ENCODE measurements at regions not wholly inside any gene's neighbourhood (a gene's known extent, or its start where the extent isn't known, plus 50 kb on each side); places are given as distances from the start of the nearest gene placed in this dataset.

DNA sequence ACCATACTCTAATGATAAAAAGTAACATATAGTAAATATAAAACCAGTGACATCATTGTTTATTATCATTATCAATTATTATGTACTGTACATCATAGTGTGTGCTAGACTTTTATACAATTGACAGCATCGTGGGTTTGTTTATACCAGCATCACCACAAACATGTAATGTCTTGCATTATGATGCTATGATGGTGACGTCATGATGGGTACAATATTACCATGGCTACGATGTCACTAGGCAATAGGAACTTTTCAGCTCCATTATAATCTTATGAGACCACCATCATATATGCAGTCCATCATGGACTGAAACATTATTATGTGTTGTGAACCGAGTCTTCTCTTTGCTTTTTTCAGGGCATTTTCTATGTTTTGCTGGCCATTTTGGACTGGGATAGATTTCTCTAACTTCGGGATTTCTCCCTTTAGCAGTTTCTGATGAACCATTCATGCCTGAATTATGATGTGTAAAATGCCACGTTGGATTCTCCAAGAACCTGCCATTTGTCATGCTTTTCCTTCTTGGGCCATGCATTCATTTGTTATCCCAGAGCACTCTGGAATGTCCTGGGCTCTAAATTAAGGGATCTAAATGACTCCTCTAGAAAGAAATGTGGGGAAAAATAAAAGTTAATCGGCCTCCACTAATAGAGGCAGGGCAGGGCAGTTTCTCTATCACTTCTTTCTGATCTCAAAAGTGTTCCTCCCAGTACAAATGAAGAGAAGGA is 325.6 kb upstream of the TNP1 start:
- H3K9me3 ChIP-seq (ENCODE audit: control insufficient read depth, insufficient read depth, low read length) = no peaks in the 10 kb centered on the region
- H3K4me3 ChIP-seq (ENCODE audit: low read depth, low read length) = no peak overlapping the region
- H3K27ac ChIP-seq (ENCODE audit: low read depth, low read length) = no peak overlapping the region
- H3K27me3 ChIP-seq (ENCODE audit: control insufficient read depth, insufficient read depth, low read length) = no peaks in the 10 kb centered on the region
- H3K9ac ChIP-seq (ENCODE audit: low read depth, low read length) = no peak overlapping the region
- no peaks in the 10 kb centered on the region for H3K4me1 ChIP-seq (ENCODE audit: control insufficient read depth, insufficient read depth, low read length)
- no peaks in the 10 kb centered on the region for H3K36me3 ChIP-seq (ENCODE audit: control insufficient read depth, insufficient read depth, low read length)

DNA sequence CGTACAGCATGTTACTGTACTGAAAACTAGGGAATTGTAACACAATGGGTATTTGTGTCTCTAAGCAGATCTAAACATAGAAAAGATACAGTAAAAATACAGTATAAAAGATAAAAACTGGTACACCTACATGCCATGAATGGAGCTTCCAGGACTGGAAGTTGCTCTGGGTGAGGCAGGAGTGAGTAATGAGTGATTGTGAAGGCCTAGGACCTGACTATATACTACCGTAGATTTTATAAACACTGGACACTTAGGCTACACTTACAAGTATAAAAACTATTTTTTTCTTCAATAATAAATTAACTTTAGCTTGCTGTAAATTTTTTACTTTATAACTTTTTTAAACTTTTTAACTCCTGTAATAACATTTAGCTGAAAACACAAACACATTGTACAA is 324.4 kb upstream of the TNP1 start:
- H3K27me3 ChIP-seq (ENCODE audit: control insufficient read depth, insufficient read depth, low read length) = no peaks in the 10 kb centered on the region
- no peak overlapping the region for H3K4me3 ChIP-seq (ENCODE audit: low read depth, low read length)
- no peaks in the 10 kb centered on the region for H3K9me3 ChIP-seq (ENCODE audit: control insufficient read depth, insufficient read depth, low read length)
- no peak overlapping the region for H3K27ac ChIP-seq (ENCODE audit: low read depth, low read length)
- H3K9ac ChIP-seq (ENCODE audit: low read depth, low read length) = no peak overlapping the region
- H3K4me1 ChIP-seq (ENCODE audit: control insufficient read depth, insufficient read depth, low read length) = no peaks in the 10 kb centered on the region
- H3K36me3 ChIP-seq (ENCODE audit: control insufficient read depth, insufficient read depth, low read length) = no peaks in the 10 kb centered on the region

DNA sequence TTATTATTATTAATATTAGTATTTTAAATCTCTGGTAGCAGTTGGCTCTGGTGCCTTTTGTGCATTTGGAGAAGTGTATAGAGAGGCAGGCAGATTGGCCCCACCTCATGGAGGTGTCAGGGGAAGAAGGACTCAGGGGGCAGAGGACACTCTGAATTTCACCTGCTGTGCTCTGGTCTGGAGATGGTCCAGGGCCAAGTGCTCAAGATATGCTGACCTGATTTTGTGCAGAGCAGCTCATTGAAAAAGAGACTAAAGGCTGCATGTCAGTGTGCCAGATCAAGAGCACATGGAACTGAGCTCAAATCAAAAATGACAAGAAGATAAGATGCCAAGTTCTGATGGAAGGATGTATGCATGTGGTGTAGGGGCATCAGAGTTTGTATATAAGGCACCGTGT is 323.6 kb upstream of the TNP1 start:
- H3K27ac ChIP-seq (ENCODE audit: low read depth, low read length) = no peak overlapping the region

GRCh38 chr2:217182926-217183325 is 323.1 kb upstream of the TNP1 start:
- Histone ChIP-seq H3K27me3 (ENCODE audit: control insufficient read depth, insufficient read depth, low read length) (no peaks in the 10 kb centered on the region), H3K4me1 (ENCODE audit: control insufficient read depth, insufficient read depth, low read length) (no peaks in the 10 kb centered on the region), H3K4me3 (ENCODE audit: low read depth, low read length) (no peak overlapping the region), H3K27ac (ENCODE audit: low read depth, low read length) (no peak overlapping the region), H3K9me3 (ENCODE audit: control insufficient read depth, insufficient read depth, low read length) (no peaks in the 10 kb centered on the region), H3K36me3 (ENCODE audit: control insufficient read depth, insufficient read depth, low read length) (no peaks in the 10 kb centered on the region), H3K9ac (ENCODE audit: low read depth, low read length) (no peak overlapping the region)

More for the DNA sequence above, 323.6 kb upstream of the TNP1 start:
- H3K9ac ChIP-seq (ENCODE audit: low read depth, low read length) = no peak overlapping the region
- no peaks in the 10 kb centered on the region for H3K36me3 ChIP-seq (ENCODE audit: control insufficient read depth, insufficient read depth, low read length)
- no peaks in the 10 kb centered on the region for H3K4me1 ChIP-seq (ENCODE audit: control insufficient read depth, insufficient read depth, low read length)
- no peak overlapping the region for H3K4me3 ChIP-seq (ENCODE audit: low read depth, low read length)
- no peaks in the 10 kb centered on the region for H3K27me3 ChIP-seq (ENCODE audit: control insufficient read depth, insufficient read depth, low read length)
- H3K9me3 ChIP-seq (ENCODE audit: control insufficient read depth, insufficient read depth, low read length) = no peaks in the 10 kb centered on the region

DNA sequence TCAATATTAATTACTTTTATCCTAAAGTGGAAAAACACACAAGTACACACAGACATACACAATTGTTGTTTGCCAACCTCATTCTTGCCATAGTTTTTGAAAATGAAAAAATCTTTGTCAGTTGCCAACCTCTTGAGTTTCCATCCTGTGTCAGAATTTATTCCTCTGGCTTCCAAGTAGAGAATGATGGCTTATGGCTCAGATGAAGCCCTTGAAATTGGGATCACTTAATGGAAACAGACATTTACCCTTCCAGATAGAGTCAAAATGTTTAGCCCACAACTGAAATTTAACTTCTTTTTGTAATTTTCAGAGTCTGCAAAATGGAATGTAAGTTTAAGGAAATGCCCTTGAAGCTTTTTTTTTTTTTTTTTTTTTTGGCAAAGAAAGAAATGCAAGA is 321.6 kb upstream of the TNP1 start:
- Histone ChIP-seq H3K27me3 (ENCODE audit: control insufficient read depth, insufficient read depth, low read length) (no peaks in the 10 kb centered on the region), H3K4me1 (ENCODE audit: control insufficient read depth, insufficient read depth, low read length) (no peaks in the 10 kb centered on the region), H3K27ac (ENCODE audit: low read depth, low read length) (no peak overlapping the region), H3K4me3 (ENCODE audit: low read depth, low read length) (no peak overlapping the region), H3K9me3 (ENCODE audit: control insufficient read depth, insufficient read depth, low read length) (no peaks in the 10 kb centered on the region), H3K36me3 (ENCODE audit: control insufficient read depth, insufficient read depth, low read length) (no peaks in the 10 kb centered on the region), H3K9ac (ENCODE audit: low read depth, low read length) (no peak overlapping the region)

DNA sequence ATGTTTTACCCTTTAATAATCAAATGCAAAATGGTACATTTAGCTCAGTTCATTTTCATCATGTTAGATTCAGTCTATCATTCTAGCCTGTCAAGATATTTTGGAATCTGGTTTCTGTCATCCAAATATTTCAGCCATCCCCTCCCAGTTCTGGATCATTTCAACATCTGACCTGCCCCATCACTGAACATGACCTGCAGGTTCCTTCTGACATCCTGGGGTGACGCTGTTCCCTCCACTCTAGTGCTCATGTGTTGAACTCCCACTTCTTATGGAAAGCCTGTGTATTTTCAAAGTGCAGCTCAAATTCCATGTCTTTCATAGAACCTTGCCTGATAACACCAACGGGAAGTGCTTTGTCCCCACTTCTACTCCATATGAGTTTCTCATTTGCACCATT is 320.0 kb upstream of the TNP1 start:
- Histone ChIP-seq H3K4me3 (ENCODE audit: low read depth, low read length) (no peak overlapping the region), H3K9me3 (ENCODE audit: control insufficient read depth, insufficient read depth, low read length) (no peaks in the 10 kb centered on the region), H3K27me3 (ENCODE audit: control insufficient read depth, insufficient read depth, low read length) (no peaks in the 10 kb centered on the region), H3K9ac (ENCODE audit: low read depth, low read length) (no peak overlapping the region), H3K27ac (ENCODE audit: low read depth, low read length) (no peak overlapping the region), H3K4me1 (ENCODE audit: control insufficient read depth, insufficient read depth, low read length) (no peaks in the 10 kb centered on the region), H3K36me3 (ENCODE audit: control insufficient read depth, insufficient read depth, low read length) (no peaks in the 10 kb centered on the region)

DNA sequence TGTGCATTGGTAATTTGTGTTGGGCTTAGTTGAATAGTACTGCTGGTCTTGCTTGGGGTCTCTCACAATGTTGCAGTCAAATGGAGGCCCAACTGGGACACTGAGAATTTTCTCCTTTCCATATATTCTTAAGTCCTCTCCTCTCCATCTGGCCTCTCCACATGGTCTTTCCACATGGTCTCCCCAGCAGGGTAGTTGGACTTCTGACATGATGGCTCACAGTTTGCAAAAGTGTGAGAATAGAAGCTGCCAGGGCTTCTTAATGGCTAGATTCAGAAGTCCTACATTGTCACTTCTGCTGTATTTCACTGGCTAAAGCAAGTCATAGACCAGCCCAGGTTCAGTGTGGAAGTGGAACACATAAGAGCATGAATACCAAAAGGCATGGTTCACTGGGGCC is 318.5 kb upstream of the TNP1 start:
- no peaks in the 10 kb centered on the region for H3K9me3 ChIP-seq (ENCODE audit: control insufficient read depth, insufficient read depth, low read length)
- no peaks in the 10 kb centered on the region for H3K36me3 ChIP-seq (ENCODE audit: control insufficient read depth, insufficient read depth, low read length)
- H3K27ac ChIP-seq (ENCODE audit: low read depth, low read length) = no peak overlapping the region
- no peaks in the 10 kb centered on the region for H3K4me1 ChIP-seq (ENCODE audit: control insufficient read depth, insufficient read depth, low read length)
- H3K4me3 ChIP-seq (ENCODE audit: low read depth, low read length) = no peak overlapping the region
- H3K27me3 ChIP-seq (ENCODE audit: control insufficient read depth, insufficient read depth, low read length) = no peaks in the 10 kb centered on the region
- no peak overlapping the region for H3K9ac ChIP-seq (ENCODE audit: low read depth, low read length)

- Histone ChIP-seq H3K4me3 (ENCODE audit: low read depth, low read length) (no peak overlapping the region), H3K4me1 (ENCODE audit: control insufficient read depth, insufficient read depth, low read length) (no peaks in the 10 kb centered on the region), H3K9me3 (ENCODE audit: control insufficient read depth, insufficient read depth, low read length) (no peaks in the 10 kb centered on the region), H3K27me3 (ENCODE audit: control insufficient read depth, insufficient read depth, low read length) (no peaks in the 10 kb centered on the region), H3K9ac (ENCODE audit: low read depth, low read length) (no peak overlapping the region), H3K27ac (ENCODE audit: low read depth, low read length) (no peak overlapping the region), H3K36me3 (ENCODE audit: control insufficient read depth, insufficient read depth, low read length) (no peaks in the 10 kb centered on the region)
Measured at GRCh38 chr2:217177720-217178119, 317.9 kb upstream of the TNP1 start.

DNA sequence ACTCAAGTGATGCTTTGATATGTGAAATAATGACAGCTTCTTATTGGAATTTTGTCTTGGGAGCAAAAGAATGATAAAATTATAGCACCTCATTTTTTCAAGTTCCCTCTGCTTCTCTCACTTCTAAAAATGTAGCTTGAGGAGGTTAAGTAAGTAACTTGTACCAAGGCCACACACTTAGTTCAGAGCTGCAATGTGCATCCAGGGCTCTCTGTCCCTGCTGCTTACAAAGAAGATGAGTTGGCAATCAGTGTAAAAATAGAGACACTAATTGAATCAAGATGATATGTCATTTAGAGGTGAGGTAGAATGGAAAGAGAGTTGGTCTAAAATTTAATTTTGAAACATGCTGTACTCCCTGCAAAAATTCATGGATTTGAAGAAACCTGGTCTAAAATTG is 312.0 kb upstream of the TNP1 start:
- Histone ChIP-seq H3K9ac (ENCODE audit: low read depth, low read length) (no peak overlapping the region), H3K9me3 (ENCODE audit: control insufficient read depth, insufficient read depth, low read length) (no peaks in the 10 kb centered on the region), H3K4me3 (ENCODE audit: low read depth, low read length) (no peak overlapping the region), H3K27ac (ENCODE audit: low read depth, low read length) (no peak overlapping the region), H3K4me1 (ENCODE audit: control insufficient read depth, insufficient read depth, low read length) (no peaks in the 10 kb centered on the region), H3K36me3 (ENCODE audit: control insufficient read depth, insufficient read depth, low read length) (no peaks in the 10 kb centered on the region), H3K27me3 (ENCODE audit: control insufficient read depth, insufficient read depth, low read length) (no peaks in the 10 kb centered on the region)

DNA sequence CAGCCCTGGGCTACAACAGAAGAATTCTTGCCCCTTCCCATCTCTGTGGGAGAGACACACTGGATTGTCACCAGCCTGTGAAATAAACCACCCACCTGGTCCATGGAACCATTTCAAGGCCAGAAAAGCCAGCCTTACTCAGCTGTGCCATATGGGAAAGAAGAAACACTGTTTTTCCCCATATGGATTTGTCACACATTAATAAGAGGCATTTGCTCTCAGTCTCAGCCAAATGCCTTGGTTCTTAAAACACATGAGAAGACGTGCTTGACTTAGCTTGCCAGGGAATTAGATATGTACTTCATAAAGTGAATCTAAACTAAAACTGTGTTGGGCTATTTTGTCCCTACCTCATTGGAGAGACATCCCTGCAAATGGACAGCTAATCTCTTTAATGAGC is 308.6 kb upstream of the TNP1 start:
- H3K4me1 ChIP-seq (ENCODE audit: control insufficient read depth, insufficient read depth, low read length) = no peaks in the 10 kb centered on the region
- no peak overlapping the region for H3K9ac ChIP-seq (ENCODE audit: low read depth, low read length)
- H3K27me3 ChIP-seq (ENCODE audit: control insufficient read depth, insufficient read depth, low read length) = no peaks in the 10 kb centered on the region
- no peak overlapping the region for H3K27ac ChIP-seq (ENCODE audit: low read depth, low read length)
- H3K36me3 ChIP-seq (ENCODE audit: control insufficient read depth, insufficient read depth, low read length) = no peaks in the 10 kb centered on the region
- H3K4me3 ChIP-seq (ENCODE audit: low read depth, low read length) = no peak overlapping the region
- H3K9me3 ChIP-seq (ENCODE audit: control insufficient read depth, insufficient read depth, low read length) = no peaks in the 10 kb centered on the region

DNA sequence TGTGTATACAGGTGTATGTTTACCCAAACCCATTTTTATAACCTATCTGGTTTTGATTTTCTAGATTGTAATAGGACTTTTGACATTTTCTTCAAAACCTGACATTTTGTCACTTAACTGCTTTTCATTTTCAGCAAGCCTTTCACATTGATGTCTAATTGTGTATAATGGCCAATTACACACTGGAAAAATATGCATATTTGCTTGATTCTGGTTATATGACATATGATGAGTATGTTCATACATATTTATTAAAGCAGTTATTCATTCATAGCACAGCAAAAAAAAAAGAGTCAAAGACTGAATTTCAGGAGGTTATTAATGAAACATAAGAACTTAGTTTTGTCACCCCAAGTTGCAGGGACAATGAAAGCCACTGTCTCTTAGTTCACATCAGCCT is 307.7 kb upstream of the TNP1 start:
- Histone ChIP-seq H3K36me3 (ENCODE audit: control insufficient read depth, insufficient read depth, low read length) (no peaks in the 10 kb centered on the region), H3K4me3 (ENCODE audit: low read depth, low read length) (no peak overlapping the region), H3K4me1 (ENCODE audit: control insufficient read depth, insufficient read depth, low read length) (no peaks in the 10 kb centered on the region), H3K27ac (ENCODE audit: low read depth, low read length) (no peak overlapping the region), H3K27me3 (ENCODE audit: control insufficient read depth, insufficient read depth, low read length) (no peaks in the 10 kb centered on the region), H3K9me3 (ENCODE audit: control insufficient read depth, insufficient read depth, low read length) (no peaks in the 10 kb centered on the region), H3K9ac (ENCODE audit: low read depth, low read length) (no peak overlapping the region)
